ENCODE measurements at regions not wholly inside any gene's neighbourhood (a gene's known extent, or its start where the extent isn't known, plus 50 kb on each side); places are given as distances from the start of the nearest gene placed in this dataset.

DNA sequence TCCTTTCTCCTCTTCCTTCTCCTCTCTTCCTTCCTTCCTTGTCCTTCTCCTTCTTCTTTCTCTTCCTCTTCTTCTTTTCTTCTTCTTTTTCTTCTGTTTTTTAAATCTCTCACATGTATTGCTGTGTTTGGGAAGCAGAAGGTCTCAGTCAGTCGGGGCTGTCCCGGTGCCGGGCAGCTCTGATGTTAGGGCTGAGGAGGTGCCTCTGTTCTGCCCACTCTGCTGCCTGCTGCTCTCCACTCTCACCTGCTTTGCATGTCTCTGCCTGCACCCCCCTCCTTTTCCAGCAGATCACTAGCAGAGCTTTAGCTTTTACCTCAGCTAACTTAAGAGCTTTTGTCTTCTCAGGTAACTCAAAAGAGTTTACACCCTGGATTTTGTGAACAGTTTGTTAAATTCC is 276.6 kb downstream of the CHRM3 start:
- in situ Hi-C loops (cut with HindIII; ENCODE audit: low pct_unique_long_range_greater_than_20kb, low sequenced_read_pairs) (no loop called here), intact Hi-C loops (cut with micrococcal nuclease; ENCODE audit: unreplicated experiment) (no loop called here)
- no peak for ATAC-seq
- Histone ChIP-seq H3K9me3 (ENCODE audit: control insufficient read depth, insufficient read depth, low read depth, low read length) (no peaks in the 10 kb centered on the region), H3K4me1 (ENCODE audit: control insufficient read depth, insufficient read depth, low read length) (no peaks in the 10 kb centered on the region), H3K4me3 (ENCODE audit: low read depth in 2 of 2, low read length in 2 of 2) (no peak overlapping the region), H3K27ac (ENCODE audit: low read length) (no peak overlapping the region), H3K27me3 (ENCODE audit: control insufficient read depth, insufficient read depth, low read length) (no peaks in the 10 kb centered on the region), H3K36me3 (ENCODE audit: control insufficient read depth, insufficient read depth, low read length) (no peaks in the 10 kb centered on the region)
- no TSS peak for BruUV-seq (replicated peaks)
- ChIA-PET CTCF (no interaction called here), POLR2A (no interaction called here)
- TF ChIP-seq SIN3A (IDR thresholded peaks at IDR 0.05; ENCODE audit: borderline replicate concordance, insufficient read depth, low read depth, low read length), result no peak
- no peak for TF ChIP-seq REST (IDR thresholded peaks at IDR 0.05; ENCODE audit: insufficient read depth in 1 of 2, low read depth in 2 of 2, low read length in 1 of 2)
- no peak for TF ChIP-seq POLR2AphosphoS5 (IDR thresholded peaks at IDR 0.05; ENCODE audit: low read depth, low read length)
- TF ChIP-seq TCF7L2 (IDR thresholded peaks at IDR 0.05; ENCODE audit: low read depth, low read length), result no peak
- TF ChIP-seq, protein P1, sequence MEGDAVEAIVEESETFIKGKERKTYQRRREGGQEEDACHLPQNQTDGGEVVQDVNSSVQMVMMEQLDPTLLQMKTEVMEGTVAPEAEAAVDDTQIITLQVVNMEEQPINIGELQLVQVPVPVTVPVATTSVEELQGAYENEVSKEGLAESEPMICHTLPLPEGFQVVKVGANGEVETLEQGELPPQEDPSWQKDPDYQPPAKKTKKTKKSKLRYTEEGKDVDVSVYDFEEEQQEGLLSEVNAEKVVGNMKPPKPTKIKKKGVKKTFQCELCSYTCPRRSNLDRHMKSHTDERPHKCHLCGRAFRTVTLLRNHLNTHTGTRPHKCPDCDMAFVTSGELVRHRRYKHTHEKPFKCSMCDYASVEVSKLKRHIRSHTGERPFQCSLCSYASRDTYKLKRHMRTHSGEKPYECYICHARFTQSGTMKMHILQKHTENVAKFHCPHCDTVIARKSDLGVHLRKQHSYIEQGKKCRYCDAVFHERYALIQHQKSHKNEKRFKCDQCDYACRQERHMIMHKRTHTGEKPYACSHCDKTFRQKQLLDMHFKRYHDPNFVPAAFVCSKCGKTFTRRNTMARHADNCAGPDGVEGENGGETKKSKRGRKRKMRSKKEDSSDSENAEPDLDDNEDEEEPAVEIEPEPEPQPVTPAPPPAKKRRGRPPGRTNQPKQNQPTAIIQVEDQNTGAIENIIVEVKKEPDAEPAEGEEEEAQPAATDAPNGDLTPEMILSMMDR (IDR thresholded peaks at IDR 0.05), result no peak
- no peak for DNase-seq (ENCODE audit: low read depth, low spot score)

- TF ChIP-seq, protein P1 (IDR thresholded peaks at IDR 0.05), result no peak
- Histone ChIP-seq H3K4me1 (ENCODE audit: control insufficient read depth, insufficient read depth, low read length) (no peaks in the 10 kb centered on the region), H3K27me3 (ENCODE audit: control insufficient read depth, insufficient read depth, low read length) (no peaks in the 10 kb centered on the region), H3K36me3 (ENCODE audit: control insufficient read depth, insufficient read depth, low read length) (no peaks in the 10 kb centered on the region), H3K9me3 (ENCODE audit: control insufficient read depth, insufficient read depth, low read depth, low read length) (no peaks in the 10 kb centered on the region), H3K4me3 (ENCODE audit: low read depth in 2 of 2, low read length in 2 of 2) (no peak overlapping the region), H3K27ac (ENCODE audit: low read length) (no peak overlapping the region)
- POLR2A ChIA-PET, result no interaction called here
- intact Hi-C loops (cut with micrococcal nuclease; ENCODE audit: unreplicated experiment), result no loop called here
- DNase-seq (ENCODE audit: low read depth, low spot score) (no peak), ATAC-seq (no peak)
- no TSS peak for BruUV-seq (replicated peaks)
- in situ Hi-C loops (cut with HindIII; ENCODE audit: low pct_unique_long_range_greater_than_20kb, low sequenced_read_pairs), result no loop called here
- CTCF ChIA-PET, result interaction anchor here (0.7 kb wide), 1 partner anchor 1851 kb away, joined by 3 read pairs; no protein-coding TSS in a partner anchor
Measured at GRCh38 chr1:239672256-239672655, 285.9 kb downstream of the CHRM3 start.

DNA sequence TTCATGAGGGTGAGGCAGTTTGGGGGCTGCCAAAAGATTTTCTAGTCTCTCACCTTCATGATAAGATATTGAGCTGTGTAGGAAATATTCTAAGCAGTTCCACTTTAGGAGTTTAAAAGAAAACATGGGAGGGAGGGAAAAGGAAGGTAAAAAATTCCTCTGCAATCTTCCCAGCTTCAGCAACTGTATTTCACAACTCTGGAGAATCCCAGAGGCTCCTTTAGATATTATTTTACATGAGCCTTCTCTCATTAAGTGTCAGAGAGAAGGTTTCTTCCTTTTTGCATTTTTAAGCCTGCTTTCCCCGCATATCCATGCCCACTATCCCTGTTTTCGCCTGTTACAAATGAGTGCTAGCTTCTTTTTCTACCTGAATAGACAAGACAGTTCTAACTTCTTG is 289.4 kb downstream of the CHRM3 start:
- TF ChIP-seq REST (IDR thresholded peaks at IDR 0.05; ENCODE audit: insufficient read depth in 1 of 2, low read depth in 2 of 2, low read length in 1 of 2), result no peak
- no peak for TF ChIP-seq POLR2AphosphoS5 (IDR thresholded peaks at IDR 0.05; ENCODE audit: low read depth, low read length)
- TF ChIP-seq TCF7L2 (IDR thresholded peaks at IDR 0.05; ENCODE audit: low read depth, low read length), result no peak
- no peak for TF ChIP-seq SIN3A (IDR thresholded peaks at IDR 0.05; ENCODE audit: borderline replicate concordance, insufficient read depth, low read depth, low read length)
- TF ChIP-seq, protein P1 (IDR thresholded peaks at IDR 0.05), result no peak
- CTCF ChIA-PET, result no interaction called here
- Histone ChIP-seq H3K4me1 (ENCODE audit: control insufficient read depth, insufficient read depth, low read length) (no peaks in the 10 kb centered on the region), H3K27me3 (ENCODE audit: control insufficient read depth, insufficient read depth, low read length) (no peaks in the 10 kb centered on the region), H3K9me3 (ENCODE audit: control insufficient read depth, insufficient read depth, low read depth, low read length) (no peaks in the 10 kb centered on the region), H3K4me3 (ENCODE audit: low read depth in 2 of 2, low read length in 2 of 2) (no peak overlapping the region), H3K36me3 (ENCODE audit: control insufficient read depth, insufficient read depth, low read length) (no peaks in the 10 kb centered on the region), H3K27ac (ENCODE audit: low read length) (no peak overlapping the region)
- DNase-seq (ENCODE audit: low read depth, low spot score) (no peak), ATAC-seq (no peak)
- in situ Hi-C loops (cut with HindIII; ENCODE audit: low pct_unique_long_range_greater_than_20kb, low sequenced_read_pairs), result no loop called here
- intact Hi-C loops (cut with micrococcal nuclease; ENCODE audit: unreplicated experiment), result no loop called here
- POLR2A ChIA-PET, result no interaction called here
- no TSS peak for BruUV-seq (replicated peaks)
